ENCODE measurements at regions not wholly inside any gene's neighbourhood (a gene's known extent, or its start where the extent isn't known, plus 50 kb on each side); places are given as distances from the start of the nearest gene placed in this dataset.
A peak's percentile ranks its signal among the peaks of the same experiment; 100 is the strongest.

- WGBS (ENCODE audit: insufficient coverage) = 78% methylated on average over 2 of the region's 2 CpGs
- DNase-seq (ENCODE audit: low read depth in 4 of 6, low spot score in 6 of 6) = no peak
- no peaks in the 10 kb centered on the region for H3K36me3 ChIP-seq (ENCODE audit: control insufficient read depth, insufficient read depth, low read length)
- H3K27me3 ChIP-seq (ENCODE audit: control insufficient read depth, insufficient read depth, low read length) = no peaks in the 10 kb centered on the region
- H3K4me1 ChIP-seq (ENCODE audit: control insufficient read depth, insufficient read depth, low read length) = no peaks in the 10 kb centered on the region
- H3K27ac ChIP-seq (ENCODE audit: low read depth, low read length) = no peak overlapping the region
- no peak overlapping the region for H3K4me3 ChIP-seq (ENCODE audit: low read depth, low read length)
- H3K9me3 ChIP-seq (ENCODE audit: control insufficient read depth, insufficient read depth, low read length) = no peaks in the 10 kb centered on the region
Observed at GRCh38 chr3:113132571-113132996, 78.8 kb upstream of the BOC start.

GRCh38 chr3:113133140-113133539 lies 78.2 kb upstream of the BOC start:
- 17% methylated on average over 2 of the region's 3 CpGs for WGBS (ENCODE audit: insufficient coverage)
- H3K4me3 ChIP-seq (ENCODE audit: low read depth, low read length) = no peak overlapping the region
- H3K27ac ChIP-seq (ENCODE audit: low read depth, low read length) = no peak overlapping the region
- peak in 2 of 6 donors; percentile 29 to 55 for DNase-seq (ENCODE audit: low read depth in 4 of 6, low spot score in 6 of 6)
- H3K9me3 ChIP-seq (ENCODE audit: control insufficient read depth, insufficient read depth, low read length) = peaks cover 3% of the 10 kb centered on the region
- no peaks in the 10 kb centered on the region for H3K36me3 ChIP-seq (ENCODE audit: control insufficient read depth, insufficient read depth, low read length)
- H3K4me1 ChIP-seq (ENCODE audit: control insufficient read depth, insufficient read depth, low read length) = no peaks in the 10 kb centered on the region
- H3K27me3 ChIP-seq (ENCODE audit: control insufficient read depth, insufficient read depth, low read length) = no peaks in the 10 kb centered on the region

GRCh38 chr3:113136071-113136470 lies 75.3 kb upstream of the BOC start:
- DNase-seq (ENCODE audit: low read depth in 4 of 6, low spot score in 6 of 6) = peak in 2 of 6 donors; percentile 42 to 43

DNA sequence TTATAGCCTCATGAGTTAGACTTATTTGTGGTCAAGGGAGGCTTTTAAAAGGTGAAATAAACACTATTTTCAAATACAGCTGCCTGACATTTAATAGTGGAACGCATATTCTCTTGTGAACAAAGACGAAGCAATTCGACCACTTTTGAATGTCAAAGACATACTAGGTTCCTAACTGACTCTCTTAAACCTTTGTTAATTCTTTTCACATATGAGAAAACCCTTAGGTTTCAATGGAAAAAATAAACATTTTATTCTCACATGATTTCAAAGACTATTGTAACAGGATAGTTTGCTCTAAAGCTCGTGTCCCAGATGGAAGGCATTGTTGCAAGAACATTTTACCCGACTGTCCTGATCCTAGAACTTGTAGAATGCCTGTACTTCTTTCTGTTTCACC lies 74.8 kb upstream of the BOC start:
- Histone ChIP-seq H3K9me3 (ENCODE audit: control insufficient read depth, insufficient read depth, low read length) (peaks cover 3% of the 10 kb centered on the region), H3K27ac (ENCODE audit: low read depth, low read length) (no peak overlapping the region), H3K4me3 (ENCODE audit: low read depth, low read length) (no peak overlapping the region), H3K27me3 (ENCODE audit: control insufficient read depth, insufficient read depth, low read length) (no peaks in the 10 kb centered on the region), H3K36me3 (ENCODE audit: control insufficient read depth, insufficient read depth, low read length) (no peaks in the 10 kb centered on the region), H3K4me1 (ENCODE audit: control insufficient read depth, insufficient read depth, low read length) (no peaks in the 10 kb centered on the region)
- 71% methylated on average over 4 of the region's 5 CpGs for WGBS (ENCODE audit: insufficient coverage)
- DNase-seq (ENCODE audit: low read depth in 4 of 6, low spot score in 6 of 6) = no peak

More at GRCh38 chr3:113136071-113136470, 75.3 kb upstream of the BOC start:
- Histone ChIP-seq H3K36me3 (ENCODE audit: control insufficient read depth, insufficient read depth, low read length) (no peaks in the 10 kb centered on the region), H3K27me3 (ENCODE audit: control insufficient read depth, insufficient read depth, low read length) (no peaks in the 10 kb centered on the region), H3K27ac (ENCODE audit: low read depth, low read length) (no peak overlapping the region), H3K4me1 (ENCODE audit: control insufficient read depth, insufficient read depth, low read length) (no peaks in the 10 kb centered on the region), H3K9me3 (ENCODE audit: control insufficient read depth, insufficient read depth, low read length) (peaks cover 3% of the 10 kb centered on the region), H3K4me3 (ENCODE audit: low read depth, low read length) (no peak overlapping the region)
- WGBS (ENCODE audit: insufficient coverage) = 63% methylated on average over 3 of the region's 6 CpGs

- no peaks in the 10 kb centered on the region for H3K36me3 ChIP-seq (ENCODE audit: control insufficient read depth, insufficient read depth, low read length)
- H3K4me1 ChIP-seq (ENCODE audit: control insufficient read depth, insufficient read depth, low read length) = no peaks in the 10 kb centered on the region
- H3K4me3 ChIP-seq (ENCODE audit: low read depth, low read length) = no peak overlapping the region
- no peak overlapping the region for H3K27ac ChIP-seq (ENCODE audit: low read depth, low read length)
- no peak for DNase-seq (ENCODE audit: low read depth in 4 of 6, low spot score in 6 of 6)
- no peaks in the 10 kb centered on the region for H3K27me3 ChIP-seq (ENCODE audit: control insufficient read depth, insufficient read depth, low read length)
- 100% methylated on average over 1 of the region's 6 CpGs for WGBS (ENCODE audit: insufficient coverage)
- H3K9me3 ChIP-seq (ENCODE audit: control insufficient read depth, insufficient read depth, low read length) = peaks cover 3% of the 10 kb centered on the region
Observed at GRCh38 chr3:113138839-113139743, 72.3 kb upstream of the BOC start.

- WGBS (ENCODE audit: insufficient coverage) = 100% methylated on average over 1 of the region's 2 CpGs
- no peak overlapping the region for H3K27ac ChIP-seq (ENCODE audit: low read depth, low read length)
- no peaks in the 10 kb centered on the region for H3K36me3 ChIP-seq (ENCODE audit: control insufficient read depth, insufficient read depth, low read length)
- H3K9me3 ChIP-seq (ENCODE audit: control insufficient read depth, insufficient read depth, low read length) = peaks cover 3% of the 10 kb centered on the region
- no peak for DNase-seq (ENCODE audit: low read depth in 4 of 6, low spot score in 6 of 6)
- H3K4me3 ChIP-seq (ENCODE audit: low read depth, low read length) = no peak overlapping the region
- no peaks in the 10 kb centered on the region for H3K4me1 ChIP-seq (ENCODE audit: control insufficient read depth, insufficient read depth, low read length)
- no peaks in the 10 kb centered on the region for H3K27me3 ChIP-seq (ENCODE audit: control insufficient read depth, insufficient read depth, low read length)
Observed at GRCh38 chr3:113140876-113141275, 70.5 kb upstream of the BOC start.

GRCh38 chr3:113141543-113141942 lies 69.8 kb upstream of the BOC start:
- Histone ChIP-seq H3K36me3 (ENCODE audit: control insufficient read depth, insufficient read depth, low read length) (no peaks in the 10 kb centered on the region), H3K9me3 (ENCODE audit: control insufficient read depth, insufficient read depth, low read length) (peaks cover 3% of the 10 kb centered on the region), H3K4me3 (ENCODE audit: low read depth, low read length) (no peak overlapping the region), H3K27me3 (ENCODE audit: control insufficient read depth, insufficient read depth, low read length) (no peaks in the 10 kb centered on the region), H3K27ac (ENCODE audit: low read depth, low read length) (no peak overlapping the region), H3K4me1 (ENCODE audit: control insufficient read depth, insufficient read depth, low read length) (no peaks in the 10 kb centered on the region)
- no peak for DNase-seq (ENCODE audit: low read depth in 4 of 6, low spot score in 6 of 6)
- WGBS (ENCODE audit: insufficient coverage) = 50% methylated on average over 1 of the region's 2 CpGs

DNA sequence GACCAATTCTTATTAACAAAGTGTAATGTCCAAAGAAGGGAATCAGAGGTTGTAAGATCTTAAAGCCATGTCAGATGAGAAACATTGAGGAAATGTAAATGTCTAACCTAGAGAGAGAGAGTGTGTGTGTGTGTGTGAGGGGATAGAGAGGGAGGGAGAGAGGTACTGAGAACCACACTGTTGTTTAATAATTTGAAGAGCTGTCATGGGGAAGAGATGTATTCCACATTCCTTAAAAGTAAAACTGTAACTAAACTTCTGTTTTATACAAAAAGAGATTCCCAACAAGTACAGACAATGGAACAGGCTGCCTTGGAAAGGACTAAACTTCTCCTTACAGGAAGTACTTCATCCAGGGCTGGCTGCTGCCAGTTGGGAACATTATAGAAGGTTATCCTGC lies 68.9 kb upstream of the BOC start:
- no peaks in the 10 kb centered on the region for H3K4me1 ChIP-seq (ENCODE audit: control insufficient read depth, insufficient read depth, low read length)
- no peak overlapping the region for H3K4me3 ChIP-seq (ENCODE audit: low read depth, low read length)
- no peak overlapping the region for H3K27ac ChIP-seq (ENCODE audit: low read depth, low read length)
- H3K27me3 ChIP-seq (ENCODE audit: control insufficient read depth, insufficient read depth, low read length) = no peaks in the 10 kb centered on the region
- H3K9me3 ChIP-seq (ENCODE audit: control insufficient read depth, insufficient read depth, low read length) = peaks cover 3% of the 10 kb centered on the region
- no peaks in the 10 kb centered on the region for H3K36me3 ChIP-seq (ENCODE audit: control insufficient read depth, insufficient read depth, low read length)
- DNase-seq (ENCODE audit: low read depth in 4 of 6, low spot score in 6 of 6) = no peak

- peaks cover 5% of the 10 kb centered on the region for H3K4me1 ChIP-seq (ENCODE audit: control insufficient read depth, insufficient read depth, low read length)
- no peaks in the 10 kb centered on the region for H3K36me3 ChIP-seq (ENCODE audit: control insufficient read depth, insufficient read depth, low read length)
- no peaks in the 10 kb centered on the region for H3K27me3 ChIP-seq (ENCODE audit: control insufficient read depth, insufficient read depth, low read length)
- H3K4me3 ChIP-seq (ENCODE audit: low read depth, low read length) = no peak overlapping the region
- 86% methylated on average over 1 of the region's 1 CpG for WGBS (ENCODE audit: insufficient coverage)
- no peak overlapping the region for H3K27ac ChIP-seq (ENCODE audit: low read depth, low read length)
- DNase-seq (ENCODE audit: low read depth in 4 of 6, low spot score in 6 of 6) = no peak
- no peaks in the 10 kb centered on the region for H3K9me3 ChIP-seq (ENCODE audit: control insufficient read depth, insufficient read depth, low read length)
Observed at GRCh38 chr3:113143353-113143752, 68.0 kb upstream of the BOC start.

DNA sequence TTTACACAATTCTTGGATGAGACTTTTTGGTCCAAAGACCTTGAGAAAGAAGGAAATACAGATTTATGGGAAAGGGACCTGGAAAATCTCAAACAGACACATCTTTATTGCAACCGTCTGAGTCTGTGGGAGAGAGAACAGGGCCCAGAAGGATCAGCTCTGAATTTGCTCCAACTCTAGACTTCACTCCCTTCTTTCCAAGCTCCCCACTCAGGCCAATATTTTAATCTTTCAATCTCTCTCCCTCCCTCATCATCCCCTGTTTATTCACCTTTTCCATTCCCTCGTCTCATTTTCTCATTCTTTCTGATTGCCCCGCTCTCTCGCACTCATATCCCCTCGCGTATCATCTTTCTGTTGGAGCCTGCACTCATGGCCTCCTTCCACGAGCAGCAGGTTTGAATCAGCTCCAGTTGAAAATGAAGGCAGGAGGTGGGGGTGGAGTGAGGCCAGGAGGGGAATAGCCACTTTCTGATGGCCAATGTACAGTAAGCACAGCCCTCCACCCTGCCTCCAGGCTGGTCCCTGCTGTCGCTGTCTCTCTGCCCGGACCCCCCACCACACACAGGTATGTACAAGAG lies 63.6 kb upstream of the BOC start:
- Histone ChIP-seq H3K27me3 (ENCODE audit: control insufficient read depth, insufficient read depth, low read length) (no peaks in the 10 kb centered on the region), H3K36me3 (ENCODE audit: control insufficient read depth, insufficient read depth, low read length) (no peaks in the 10 kb centered on the region), H3K4me1 (ENCODE audit: control insufficient read depth, insufficient read depth, low read length) (peaks cover 20% of the 10 kb centered on the region), H3K27ac (ENCODE audit: low read depth, low read length) (peak overlapping the region; percentile 29), H3K9me3 (ENCODE audit: control insufficient read depth, insufficient read depth, low read length) (no peaks in the 10 kb centered on the region), H3K4me3 (ENCODE audit: low read depth, low read length) (no peak overlapping the region)
- 50% methylated on average over 5 of the region's 9 CpGs for WGBS (ENCODE audit: insufficient coverage)
- peak in 2 of 6 donors; percentile 26 to 55 for DNase-seq (ENCODE audit: low read depth in 4 of 6, low spot score in 6 of 6)

Measured in spinal cord (tissue), 9 donors.